H1 (cell line): ENCODE measurements at regions not wholly inside any gene's neighbourhood (a gene's known extent, or its start where the extent isn't known, plus 50 kb on each side); places are given as distances from the start of the nearest gene placed in this dataset.

Experiments used
- CBX8 ChIP-seq: fragments of 300-800, 300-1000 bp; sonication (generic); IDR thresholded peaks from 2 replicates; pipeline ENCODE4 v1.7.1; 2016; ENCODE audit warnings: low read depth, low read length, borderline replicate concordance
- E2F6 ChIP-seq: IDR thresholded peaks from 2 replicates; pipeline ENCODE4 v1.6.1; 2012; ENCODE audit warnings: inconsistent platforms
- GABPA ChIP-seq: IDR thresholded peaks from 2 replicates; pipeline ENCODE4 v1.6.1; 2011; ENCODE audit warnings: mild to moderate bottlenecking, low read length, moderate library complexity, borderline replicate concordance; ENCODE audit not compliant: insufficient read depth
- SRF ChIP-seq: IDR thresholded peaks from 2 replicates; pipeline ENCODE4 v1.6.1; 2011; ENCODE audit warnings: mild to moderate bottlenecking, low read depth, low read length, moderate library complexity
- TBP ChIP-seq: IDR thresholded peaks from 2 replicates; pipeline ENCODE4 v1.6.1; 2011; ENCODE audit warnings: low read depth, low read length, improper control_type of control experiment

- TF ChIP-seq SRF (no peak), CBX8 (no peak), GABPA (no peak), E2F6 (no peak), TBP (no peak)
- TF ChIP-seq, all 59 proteins: peak for 0
Observed at GRCh38 chr18:43393174-43393573, 115.9 kb upstream of the SYT4 start (continued).
